ENCODE measurements at regions not wholly inside any gene's neighbourhood (a gene's known extent, or its start where the extent isn't known, plus 50 kb on each side); places are given as distances from the start of the nearest gene placed in this dataset.

DNA sequence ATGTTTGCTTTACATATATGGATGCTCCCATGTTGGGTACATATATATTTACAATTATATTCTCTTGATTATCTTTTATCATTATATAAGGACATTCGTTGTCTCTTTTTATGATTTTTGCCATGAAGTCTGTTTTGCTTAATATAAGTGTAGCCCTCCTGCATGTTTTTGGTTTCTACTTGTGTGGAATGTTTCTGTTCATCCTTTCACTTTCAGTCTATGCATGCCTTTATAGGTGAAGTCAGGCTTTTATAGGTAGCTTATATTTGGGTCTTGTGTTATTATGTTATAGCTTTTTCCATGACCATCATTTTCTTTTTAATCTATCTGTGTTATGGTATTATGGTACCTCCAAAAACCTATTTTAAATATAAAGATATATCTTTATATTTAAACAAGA is 612.5 kb upstream of the HS3ST5 start:
- H3K4me3 Mint-ChIP-seq: no peak overlapping the region
- no peaks in the 10 kb centered on the region for H3K36me3 Mint-ChIP-seq (ENCODE audit: low read depth)
- TF ChIP-seq, protein P1, sequence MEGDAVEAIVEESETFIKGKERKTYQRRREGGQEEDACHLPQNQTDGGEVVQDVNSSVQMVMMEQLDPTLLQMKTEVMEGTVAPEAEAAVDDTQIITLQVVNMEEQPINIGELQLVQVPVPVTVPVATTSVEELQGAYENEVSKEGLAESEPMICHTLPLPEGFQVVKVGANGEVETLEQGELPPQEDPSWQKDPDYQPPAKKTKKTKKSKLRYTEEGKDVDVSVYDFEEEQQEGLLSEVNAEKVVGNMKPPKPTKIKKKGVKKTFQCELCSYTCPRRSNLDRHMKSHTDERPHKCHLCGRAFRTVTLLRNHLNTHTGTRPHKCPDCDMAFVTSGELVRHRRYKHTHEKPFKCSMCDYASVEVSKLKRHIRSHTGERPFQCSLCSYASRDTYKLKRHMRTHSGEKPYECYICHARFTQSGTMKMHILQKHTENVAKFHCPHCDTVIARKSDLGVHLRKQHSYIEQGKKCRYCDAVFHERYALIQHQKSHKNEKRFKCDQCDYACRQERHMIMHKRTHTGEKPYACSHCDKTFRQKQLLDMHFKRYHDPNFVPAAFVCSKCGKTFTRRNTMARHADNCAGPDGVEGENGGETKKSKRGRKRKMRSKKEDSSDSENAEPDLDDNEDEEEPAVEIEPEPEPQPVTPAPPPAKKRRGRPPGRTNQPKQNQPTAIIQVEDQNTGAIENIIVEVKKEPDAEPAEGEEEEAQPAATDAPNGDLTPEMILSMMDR (conservative IDR thresholded peaks at IDR 0.05): no peak

DNA sequence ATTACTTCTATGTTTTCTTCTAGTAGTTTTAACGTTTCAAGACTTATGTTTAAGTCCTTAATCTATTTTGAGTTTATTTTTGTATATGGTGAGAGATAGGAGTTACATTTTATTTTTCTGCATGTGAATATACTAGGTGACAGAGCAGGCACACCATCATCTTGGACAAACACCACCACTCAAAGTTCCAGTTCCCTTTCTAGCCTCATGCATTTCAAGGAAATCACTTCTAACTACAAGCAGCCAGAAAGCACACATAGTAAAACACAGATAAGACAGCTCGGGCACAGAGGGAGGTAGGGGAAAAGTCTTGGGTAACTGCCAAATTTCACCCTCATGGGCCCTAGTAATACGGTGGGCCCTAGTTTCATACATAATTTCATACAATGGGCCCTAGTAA is 609.4 kb upstream of the HS3ST5 start:
- H3K36me3 Mint-ChIP-seq (ENCODE audit: low read depth): no peaks in the 10 kb centered on the region
- peaks cover 3% of the 10 kb centered on the region for H3K9me3 Mint-ChIP-seq
- H3K27ac Mint-ChIP-seq (ENCODE audit: unreplicated experiment): no peak overlapping the region
- DNase-seq (ENCODE audit: low read depth, low spot score): no peak
- TF ChIP-seq, protein P1 (conservative IDR thresholded peaks at IDR 0.05): no peak
- H3K27me3 Mint-ChIP-seq (ENCODE audit: low read depth): no peaks in the 10 kb centered on the region
- H3K4me3 Mint-ChIP-seq: no peak overlapping the region
- no peaks in the 10 kb centered on the region for H3K4me1 Mint-ChIP-seq

More for the DNA sequence above, 612.5 kb upstream of the HS3ST5 start:
- peaks cover 3% of the 10 kb centered on the region for H3K9me3 Mint-ChIP-seq
- H3K4me1 Mint-ChIP-seq: no peaks in the 10 kb centered on the region
- no peak overlapping the region for H3K27ac Mint-ChIP-seq (ENCODE audit: unreplicated experiment)
- no peaks in the 10 kb centered on the region for H3K27me3 Mint-ChIP-seq (ENCODE audit: low read depth)
- no peak for DNase-seq (ENCODE audit: low read depth, low spot score)

DNA sequence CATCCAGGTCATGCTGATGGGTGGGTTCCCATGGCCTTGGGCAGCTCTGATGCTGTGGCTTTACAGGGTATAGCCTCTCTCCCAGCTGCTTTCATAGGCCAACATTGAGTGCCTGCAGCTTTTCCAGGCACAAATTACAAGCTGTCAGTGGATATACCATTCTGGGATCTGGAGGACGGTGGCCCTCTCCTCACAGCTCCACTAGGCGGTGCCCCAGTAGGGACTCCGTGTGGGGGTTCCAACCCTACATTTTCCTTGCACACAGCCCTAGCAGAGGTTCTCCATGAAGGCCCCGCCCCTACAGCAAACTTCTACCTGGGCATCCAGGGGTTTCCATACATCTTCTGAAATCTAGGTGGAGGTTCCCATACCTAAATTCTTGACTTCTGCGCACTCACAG is 602.6 kb upstream of the HS3ST5 start:
- H3K9me3 Mint-ChIP-seq: peaks cover 6% of the 10 kb centered on the region
- no peaks in the 10 kb centered on the region for H3K4me1 Mint-ChIP-seq
- TF ChIP-seq, protein P1 (conservative IDR thresholded peaks at IDR 0.05): no peak
- no peak for DNase-seq (ENCODE audit: low read depth, low spot score)
- H3K27me3 Mint-ChIP-seq (ENCODE audit: low read depth): peaks cover 22% of the 10 kb centered on the region
- H3K4me3 Mint-ChIP-seq: no peak overlapping the region
- H3K36me3 Mint-ChIP-seq (ENCODE audit: low read depth): no peaks in the 10 kb centered on the region
- H3K27ac Mint-ChIP-seq (ENCODE audit: unreplicated experiment): no peak overlapping the region

DNA sequence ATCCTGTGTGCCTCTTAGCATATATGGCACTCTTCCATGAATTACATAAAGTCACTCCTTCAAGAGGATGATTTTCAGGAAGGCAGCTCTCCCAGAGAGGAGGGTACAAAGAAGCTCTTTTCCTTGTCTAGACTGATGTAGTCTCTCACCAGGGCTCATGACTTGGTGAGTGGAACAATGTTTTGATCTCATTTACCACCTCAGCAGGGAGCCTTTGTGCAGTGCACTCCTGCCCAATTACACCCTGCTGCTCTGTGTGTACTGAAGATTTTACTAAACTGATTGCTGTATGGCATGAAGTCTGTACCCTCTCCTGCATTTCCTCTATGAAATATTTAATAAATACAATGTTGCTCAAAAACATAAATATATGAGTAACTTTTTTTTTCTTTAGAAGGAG is 598.3 kb upstream of the HS3ST5 start:
- H3K27me3 Mint-ChIP-seq (ENCODE audit: low read depth): peaks cover 33% of the 10 kb centered on the region
- DNase-seq (ENCODE audit: low read depth, low spot score): no peak
- H3K4me3 Mint-ChIP-seq: no peak overlapping the region
- peaks cover 1% of the 10 kb centered on the region for H3K4me1 Mint-ChIP-seq
- no peaks in the 10 kb centered on the region for H3K36me3 Mint-ChIP-seq (ENCODE audit: low read depth)
- peaks cover under 1% of the 10 kb centered on the region for H3K9me3 Mint-ChIP-seq
- TF ChIP-seq, protein P1 (conservative IDR thresholded peaks at IDR 0.05): no peak
- H3K27ac Mint-ChIP-seq (ENCODE audit: unreplicated experiment): no peak overlapping the region

DNA sequence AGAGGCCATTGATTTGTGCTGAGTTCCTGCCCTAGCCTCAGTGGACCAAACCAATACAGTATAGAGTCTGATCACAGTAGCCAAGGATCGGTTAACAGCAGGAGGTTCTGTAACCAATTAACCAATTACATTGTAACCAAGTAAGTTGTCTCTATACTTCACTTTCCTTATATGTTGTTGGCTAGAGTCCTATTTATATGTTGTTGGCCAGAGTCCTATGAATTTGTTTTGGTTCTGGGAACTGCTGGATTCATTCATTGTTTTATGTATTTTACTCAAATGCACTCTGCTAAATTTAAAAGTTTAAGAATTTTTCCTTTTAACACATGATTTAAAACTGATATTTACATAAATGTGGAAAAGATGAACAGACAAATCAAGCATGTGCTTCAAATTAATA is 597.4 kb upstream of the HS3ST5 start:
- Mint-ChIP-seq H3K4me3 (no peak overlapping the region), H3K27ac (ENCODE audit: unreplicated experiment) (no peak overlapping the region), H3K36me3 (ENCODE audit: low read depth) (no peaks in the 10 kb centered on the region), H3K4me1 (peaks cover 3% of the 10 kb centered on the region), H3K9me3 (no peaks in the 10 kb centered on the region), H3K27me3 (ENCODE audit: low read depth) (peaks cover 33% of the 10 kb centered on the region)
- no peak for DNase-seq (ENCODE audit: low read depth, low spot score)
- TF ChIP-seq, protein P1 (conservative IDR thresholded peaks at IDR 0.05): no peak

DNA sequence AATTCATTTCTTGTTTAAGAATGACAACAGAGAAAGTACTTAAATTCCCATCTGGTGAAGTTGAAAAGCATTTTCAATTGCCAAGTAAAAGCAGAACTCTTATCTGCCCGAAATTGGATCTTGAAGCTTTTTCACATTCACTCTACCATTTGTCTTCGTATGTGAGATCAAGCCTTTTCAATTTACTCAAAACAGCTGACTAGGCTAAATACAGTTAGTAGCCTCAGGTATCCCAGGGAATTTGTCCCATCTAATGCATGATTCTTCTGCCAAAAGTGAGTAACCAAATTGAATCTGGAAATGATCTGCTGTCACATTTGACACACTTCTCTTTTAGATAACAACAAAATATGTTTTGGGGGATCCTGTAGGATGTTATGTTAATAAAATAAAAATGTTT is 596.8 kb upstream of the HS3ST5 start:
- Mint-ChIP-seq H3K9me3 (no peaks in the 10 kb centered on the region), H3K27ac (ENCODE audit: unreplicated experiment) (no peak overlapping the region), H3K36me3 (ENCODE audit: low read depth) (no peaks in the 10 kb centered on the region), H3K4me3 (no peak overlapping the region), H3K27me3 (ENCODE audit: low read depth) (peaks cover 30% of the 10 kb centered on the region), H3K4me1 (peaks cover 3% of the 10 kb centered on the region)
- DNase-seq (ENCODE audit: low read depth, low spot score): no peak
- TF ChIP-seq, protein P1 (conservative IDR thresholded peaks at IDR 0.05): no peak

All from neural crest cell (in vitro differentiated cells).